Progenitor cell of endocrine pancreas (in vitro differentiated cells): ENCODE measurements at regions not wholly inside any gene's neighbourhood (a gene's known extent, or its start where the extent isn't known, plus 50 kb on each side); places are given as distances from the start of the nearest gene placed in this dataset.

Experiments used
- DNase-seq: peaks from one replicate; pipeline ENCODE4 v3.0.0; 2021; ENCODE audit warnings: low spot score; ENCODE audit not compliant: unreplicated experiment
- H3K27ac Mint-ChIP-seq: 2 replicates; pipeline ENCODE4 v1.8.0; 2021; ENCODE audit warnings: mild to moderate bottlenecking, moderate library complexity, mixed read lengths
- H3K27me3 Mint-ChIP-seq: 2 replicates; pipeline ENCODE4 v1.8.0; 2021; ENCODE audit warnings: mixed read lengths
- H3K36me3 Mint-ChIP-seq: 2 replicates; pipeline ENCODE4 v1.8.0; 2022; ENCODE audit warnings: mixed read lengths; ENCODE audit not compliant: insufficient read depth
- H3K4me1 Mint-ChIP-seq: 2 replicates; pipeline ENCODE4 v1.8.0; 2021; ENCODE audit warnings: low read depth, mixed read lengths
- H3K4me3 Mint-ChIP-seq: 2 replicates; pipeline ENCODE4 v1.8.0; 2021; ENCODE audit warnings: low read depth, mild to moderate bottlenecking, moderate library complexity, mixed read lengths
- H3K9me3 Mint-ChIP-seq: 2 replicates; pipeline ENCODE4 v1.8.0; 2021; ENCODE audit warnings: low read depth, mixed read lengths
- CTCF ChIP-seq: fragments of 200-600 bp; sonication (generic); IDR thresholded peaks from one replicate; pipeline ENCODE4 v1.5.0; 2021; ENCODE audit warnings: antibody characterized with exemption, mild to moderate bottlenecking; ENCODE audit not compliant: unreplicated experiment

GRCh38 chrX:68936608-68937007 lies 107.8 kb downstream of the EFNB1 start:
- no peak for DNase-seq
- TF ChIP-seq CTCF, result no peak
- no peaks in the 10 kb centered on the region for H3K36me3 Mint-ChIP-seq
- peaks cover 21% of the 10 kb centered on the region for H3K9me3 Mint-ChIP-seq
- no peak overlapping the region for H3K4me3 Mint-ChIP-seq
- H3K27ac Mint-ChIP-seq, result peak overlapping the region; percentile 56
- H3K4me1 Mint-ChIP-seq, result no peaks in the 10 kb centered on the region
- H3K27me3 Mint-ChIP-seq, result no peaks in the 10 kb centered on the region

- no peak overlapping the region for H3K4me3 Mint-ChIP-seq
- TF ChIP-seq CTCF, result no peak
- H3K9me3 Mint-ChIP-seq, result peaks cover 20% of the 10 kb centered on the region
- H3K36me3 Mint-ChIP-seq, result no peaks in the 10 kb centered on the region
- DNase-seq, result no peak
- H3K27me3 Mint-ChIP-seq, result no peaks in the 10 kb centered on the region
- peak overlapping the region; percentile 56 for H3K27ac Mint-ChIP-seq
- H3K4me1 Mint-ChIP-seq, result no peaks in the 10 kb centered on the region
Observed at GRCh38 chrX:68936126-68936525, 107.3 kb downstream of the EFNB1 start.

- Mint-ChIP-seq H3K36me3 (no peaks in the 10 kb centered on the region), H3K4me1 (peaks cover 4% of the 10 kb centered on the region), H3K27ac (no peak overlapping the region), H3K27me3 (no peaks in the 10 kb centered on the region), H3K4me3 (no peak overlapping the region), H3K9me3 (peaks cover 18% of the 10 kb centered on the region)
- DNase-seq, result no peak
- TF ChIP-seq CTCF, result no peak
Observed at GRCh38 chrX:68935362-68935761, 106.5 kb downstream of the EFNB1 start.

DNA sequence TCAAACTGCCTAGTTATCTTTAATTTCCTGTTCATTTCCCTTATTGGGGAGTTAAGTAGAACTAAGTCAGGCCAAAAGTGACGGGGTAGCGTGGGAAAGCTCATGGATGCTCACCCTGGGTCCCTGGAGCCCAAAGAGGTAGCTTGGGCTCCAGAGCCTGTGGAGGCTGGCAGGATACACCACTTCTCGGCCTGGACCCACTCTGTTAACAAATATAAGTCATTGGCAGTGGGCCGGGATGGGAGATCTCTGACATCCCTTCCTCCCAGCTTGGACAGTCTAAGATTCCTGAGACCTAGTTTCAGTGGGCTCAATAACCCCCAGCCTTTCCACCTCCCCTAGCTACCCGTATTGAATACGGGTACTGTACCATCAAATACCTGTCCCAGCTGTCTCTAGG lies 106.1 kb downstream of the EFNB1 start:
- TF ChIP-seq CTCF, result no peak
- no peak for DNase-seq
- Mint-ChIP-seq H3K27me3 (no peaks in the 10 kb centered on the region), H3K9me3 (peaks cover 15% of the 10 kb centered on the region), H3K4me3 (no peak overlapping the region), H3K4me1 (peaks cover 5% of the 10 kb centered on the region), H3K36me3 (no peaks in the 10 kb centered on the region), H3K27ac (no peak overlapping the region)

- no peak for TF ChIP-seq CTCF
- Mint-ChIP-seq H3K27me3 (no peaks in the 10 kb centered on the region), H3K4me1 (peaks cover 5% of the 10 kb centered on the region), H3K4me3 (no peak overlapping the region), H3K27ac (no peak overlapping the region), H3K9me3 (peaks cover 13% of the 10 kb centered on the region), H3K36me3 (no peaks in the 10 kb centered on the region)
- no peak for DNase-seq
Observed at GRCh38 chrX:68934421-68934820, 105.6 kb downstream of the EFNB1 start.
